Panc1 (cell line): ENCODE measurements at regions not wholly inside any gene's neighbourhood (a gene's known extent, or its start where the extent isn't known, plus 50 kb on each side); places are given as distances from the start of the nearest gene placed in this dataset.
"Not testable (repeated sequence)": the region's sequence is repeated elsewhere in the genome, so short reads cannot be mapped to it uniquely, and the experiment has no call there.

Experiments used
- ATAC-seq: fragments of 200-7000 bp; cut with Tn5 transposase; 2 replicates; pipeline ENCODE4 v1.9.1; 2020; ENCODE audit warnings: mild to moderate bottlenecking, moderate library complexity
- BruUV-seq: library from RNA; stranded (reverse); fragments of 400-500 nt; replicated peaks from 2 replicates; lab custom pipeline; 2021; lab: Mats Ljungman, UMichigan
- CTCF ChIA-PET: fragments of 300-600 bp; sonication (Branson Sonifier 250); formaldehyde crosslinking; loops from one replicate; lab custom pipeline; 2022; ENCODE audit warnings: antibody characterized with exemption; lab: Charles Lee
- POLR2A ChIA-PET: fragments of 300-600 bp; sonication (Branson Sonifier 250); formaldehyde crosslinking; loops from one replicate; lab custom pipeline; 2022; ENCODE audit warnings: antibody characterized with exemption; lab: Charles Lee
- DNase-seq: peaks from one replicate; pipeline ENCODE4 v3.0.0-alpha.2; 2010; ENCODE audit warnings: low read depth, low spot score
- H3K27ac ChIP-seq: 2 replicates; pipeline ENCODE4 v1.5.1; 2011; ENCODE audit warnings: mild to moderate bottlenecking, low read length, inconsistent platforms
- H3K27me3 ChIP-seq: fragments of 200-500 bp; sonication (Bioruptor generic); 2 replicates; pipeline ENCODE4 v1.6.0; 2014; ENCODE audit warnings: low read length, inconsistent platforms; ENCODE audit not compliant: control insufficient read depth, insufficient read depth
- H3K36me3 ChIP-seq: fragments of 200-500 bp; sonication (Bioruptor generic); 2 replicates; pipeline ENCODE4 v1.5.1; 2014; ENCODE audit warnings: inconsistent platforms, mild to moderate bottlenecking, low read length, moderate library complexity; ENCODE audit not compliant: control insufficient read depth, insufficient read depth
- H3K4me1 ChIP-seq: 2 replicates; pipeline ENCODE4 v1.5.1; 2011; ENCODE audit warnings: inconsistent platforms, mild to moderate bottlenecking, low read length, moderate library complexity; ENCODE audit not compliant: control insufficient read depth, insufficient read depth
- H3K4me3 ChIP-seq, 2 experiments: 2 replicates each; pipeline ENCODE4 v1.5.1; 2011 to 2012; ENCODE audit warnings: low read depth in 2 of 2, low read length in 2 of 2, mild to moderate bottlenecking in 2 of 2, inconsistent platforms in 1 of 2, moderate library complexity in 1 of 2
- H3K9me3 ChIP-seq: fragments of 200-500 bp; sonication (Bioruptor generic); 2 replicates; pipeline ENCODE4 v1.5.1; 2014; ENCODE audit warnings: low read depth, mild to moderate bottlenecking, inconsistent platforms, low read length, moderate library complexity; ENCODE audit not compliant: control insufficient read depth, insufficient read depth
- POLR2AphosphoS5 ChIP-seq: IDR thresholded peaks from 2 replicates; pipeline ENCODE4 v1.6.1; 2012; ENCODE audit warnings: mild to moderate bottlenecking, low read depth, low read length, moderate library complexity
- SIN3A ChIP-seq: IDR thresholded peaks from 2 replicates; pipeline ENCODE4 v1.6.1; 2012; ENCODE audit warnings: low read depth, mild to moderate bottlenecking, low read length, moderate library complexity, borderline replicate concordance; ENCODE audit not compliant: insufficient read depth
- TCF7L2 ChIP-seq: IDR thresholded peaks from 2 replicates; pipeline ENCODE4 v1.6.1; 2011; ENCODE audit warnings: mild to moderate bottlenecking, low read depth, low read length, inconsistent platforms
- in situ Hi-C: cut with HindIII; loops from 2 replicates; pipeline ENCODE4 v1.10.0; 2016; ENCODE audit warnings: low sequenced_read_pairs, low pct_unique_long_range_greater_than_20kb
- intact Hi-C: fragments of 100-400 bp; cut with micrococcal nuclease; formaldehyde crosslinking; loops from one replicate; pipeline ENCODE4 v1.10.0; 2022; ENCODE audit not compliant: unreplicated experiment
- TF ChIP-seq, protein P1 (sequence below), 2 experiments: IDR thresholded peaks; 2 replicates each; pipeline ENCODE4 v1.6.1; 2011 to 2012; ENCODE audit warnings: low read depth in 2 of 2, control low read depth in 1 of 2, low read length in 1 of 2, mild to moderate bottlenecking in 1 of 2, moderate library complexity in 1 of 2; ENCODE audit not compliant: insufficient read depth in 1 of 2
- TF ChIP-seq, protein P2 (sequence below): fragments of 450-650 bp; IDR thresholded peaks from 2 replicates; pipeline ENCODE4 v1.5.1; 2017; ENCODE audit warnings: mild to moderate bottlenecking

DNA sequence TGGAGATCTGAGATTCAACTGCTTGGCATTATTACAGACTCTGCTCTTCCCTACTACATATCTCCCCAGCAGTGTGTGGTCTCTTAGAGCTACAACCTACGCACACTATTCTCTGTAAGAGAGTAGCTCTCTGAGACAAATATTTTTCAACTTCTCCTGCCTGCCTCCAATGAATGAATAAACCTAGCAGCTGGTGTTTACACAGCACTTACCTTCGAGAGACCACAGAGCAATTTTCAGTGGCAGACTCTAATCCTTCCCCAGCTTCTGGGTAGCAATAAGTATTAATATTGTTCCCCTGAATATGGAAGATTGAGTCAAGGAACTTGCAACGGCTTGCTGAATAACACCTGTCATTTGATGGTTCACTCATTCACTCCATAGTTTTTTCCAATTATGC, 350.9 kb upstream of the SPAG17 start:
- TF ChIP-seq SIN3A (no peak), POLR2AphosphoS5 (no peak), TCF7L2 (no peak)
- TF ChIP-seq, protein P1, sequence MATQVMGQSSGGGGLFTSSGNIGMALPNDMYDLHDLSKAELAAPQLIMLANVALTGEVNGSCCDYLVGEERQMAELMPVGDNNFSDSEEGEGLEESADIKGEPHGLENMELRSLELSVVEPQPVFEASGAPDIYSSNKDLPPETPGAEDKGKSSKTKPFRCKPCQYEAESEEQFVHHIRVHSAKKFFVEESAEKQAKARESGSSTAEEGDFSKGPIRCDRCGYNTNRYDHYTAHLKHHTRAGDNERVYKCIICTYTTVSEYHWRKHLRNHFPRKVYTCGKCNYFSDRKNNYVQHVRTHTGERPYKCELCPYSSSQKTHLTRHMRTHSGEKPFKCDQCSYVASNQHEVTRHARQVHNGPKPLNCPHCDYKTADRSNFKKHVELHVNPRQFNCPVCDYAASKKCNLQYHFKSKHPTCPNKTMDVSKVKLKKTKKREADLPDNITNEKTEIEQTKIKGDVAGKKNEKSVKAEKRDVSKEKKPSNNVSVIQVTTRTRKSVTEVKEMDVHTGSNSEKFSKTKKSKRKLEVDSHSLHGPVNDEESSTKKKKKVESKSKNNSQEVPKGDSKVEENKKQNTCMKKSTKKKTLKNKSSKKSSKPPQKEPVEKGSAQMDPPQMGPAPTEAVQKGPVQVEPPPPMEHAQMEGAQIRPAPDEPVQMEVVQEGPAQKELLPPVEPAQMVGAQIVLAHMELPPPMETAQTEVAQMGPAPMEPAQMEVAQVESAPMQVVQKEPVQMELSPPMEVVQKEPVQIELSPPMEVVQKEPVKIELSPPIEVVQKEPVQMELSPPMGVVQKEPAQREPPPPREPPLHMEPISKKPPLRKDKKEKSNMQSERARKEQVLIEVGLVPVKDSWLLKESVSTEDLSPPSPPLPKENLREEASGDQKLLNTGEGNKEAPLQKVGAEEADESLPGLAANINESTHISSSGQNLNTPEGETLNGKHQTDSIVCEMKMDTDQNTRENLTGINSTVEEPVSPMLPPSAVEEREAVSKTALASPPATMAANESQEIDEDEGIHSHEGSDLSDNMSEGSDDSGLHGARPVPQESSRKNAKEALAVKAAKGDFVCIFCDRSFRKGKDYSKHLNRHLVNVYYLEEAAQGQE (IDR thresholded peaks at IDR 0.05; ENCODE audit: insufficient read depth in 1 of 2, low read depth in 2 of 2, low read length in 1 of 2): no peak
- TF ChIP-seq, protein P2, sequence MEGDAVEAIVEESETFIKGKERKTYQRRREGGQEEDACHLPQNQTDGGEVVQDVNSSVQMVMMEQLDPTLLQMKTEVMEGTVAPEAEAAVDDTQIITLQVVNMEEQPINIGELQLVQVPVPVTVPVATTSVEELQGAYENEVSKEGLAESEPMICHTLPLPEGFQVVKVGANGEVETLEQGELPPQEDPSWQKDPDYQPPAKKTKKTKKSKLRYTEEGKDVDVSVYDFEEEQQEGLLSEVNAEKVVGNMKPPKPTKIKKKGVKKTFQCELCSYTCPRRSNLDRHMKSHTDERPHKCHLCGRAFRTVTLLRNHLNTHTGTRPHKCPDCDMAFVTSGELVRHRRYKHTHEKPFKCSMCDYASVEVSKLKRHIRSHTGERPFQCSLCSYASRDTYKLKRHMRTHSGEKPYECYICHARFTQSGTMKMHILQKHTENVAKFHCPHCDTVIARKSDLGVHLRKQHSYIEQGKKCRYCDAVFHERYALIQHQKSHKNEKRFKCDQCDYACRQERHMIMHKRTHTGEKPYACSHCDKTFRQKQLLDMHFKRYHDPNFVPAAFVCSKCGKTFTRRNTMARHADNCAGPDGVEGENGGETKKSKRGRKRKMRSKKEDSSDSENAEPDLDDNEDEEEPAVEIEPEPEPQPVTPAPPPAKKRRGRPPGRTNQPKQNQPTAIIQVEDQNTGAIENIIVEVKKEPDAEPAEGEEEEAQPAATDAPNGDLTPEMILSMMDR: no peak
- CTCF ChIA-PET: no interaction called here

DNA sequence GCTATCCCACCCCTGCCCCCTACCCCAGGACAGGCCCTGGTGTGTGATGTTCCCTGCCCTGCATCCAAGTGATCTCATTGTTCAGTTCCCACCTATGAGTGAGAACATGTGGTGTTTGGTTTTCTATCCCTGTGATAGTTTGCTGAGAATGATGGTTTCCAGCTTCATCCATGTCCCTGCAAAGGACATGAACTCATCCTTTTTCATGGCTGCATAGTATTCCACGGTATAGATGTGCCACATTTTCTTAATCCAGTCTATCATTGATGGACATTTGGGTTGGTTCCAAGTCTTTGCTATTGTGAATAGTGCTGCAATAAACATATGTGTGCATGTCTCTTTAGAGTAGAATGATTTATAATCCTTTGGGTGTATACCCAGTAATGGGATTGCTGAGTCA, 326.9 kb upstream of the SPAG17 start:
- H3K27me3 ChIP-seq, H3K4me1 ChIP-seq, H3K9me3 ChIP-seq, DNase-seq, CTCF ChIA-PET, H3K27ac ChIP-seq, BruUV-seq, intact Hi-C loops, ATAC-seq, H3K36me3 ChIP-seq, H3K4me3 ChIP-seq, in situ Hi-C loops, POLR2A ChIA-PET: not testable (repeated sequence)

More for the DNA sequence above, 350.9 kb upstream of the SPAG17 start:
- in situ Hi-C loops (no loop called here), intact Hi-C loops (no loop called here)
- Histone ChIP-seq H3K4me1 (no peaks in the 10 kb centered on the region), H3K27me3 (no peaks in the 10 kb centered on the region), H3K27ac (no peak overlapping the region), H3K9me3 (no peaks in the 10 kb centered on the region), H3K4me3 (no peak overlapping the region), H3K36me3 (no peaks in the 10 kb centered on the region)
- DNase-seq (no peak), ATAC-seq (no peak)
- POLR2A ChIA-PET: no interaction called here
- BruUV-seq: no TSS peak

DNA sequence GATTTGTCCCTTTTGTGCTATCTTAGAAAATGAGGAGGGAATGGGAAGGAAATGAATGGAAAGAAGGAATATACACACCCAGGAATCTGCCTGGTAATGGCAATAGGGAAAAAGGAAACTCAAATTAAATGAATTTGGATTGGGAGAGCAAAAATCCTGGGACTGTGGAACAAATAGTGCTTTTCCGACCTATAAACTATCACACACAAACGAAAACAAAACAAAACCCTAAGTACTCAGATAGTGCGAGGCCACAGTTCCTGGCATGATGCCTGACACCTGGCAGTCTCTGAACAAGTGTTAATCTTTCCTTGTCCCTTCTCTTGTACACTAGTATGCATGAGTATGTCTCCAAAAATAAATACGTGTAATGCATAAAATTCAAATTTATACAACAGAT, 319.8 kb upstream of the SPAG17 start:
- H3K4me3 ChIP-seq: no peak overlapping the region
- no TSS peak for BruUV-seq
- ATAC-seq: no peak
- no peak overlapping the region for H3K27ac ChIP-seq
- H3K9me3 ChIP-seq: no peaks in the 10 kb centered on the region
- CTCF ChIA-PET: no interaction called here
- intact Hi-C loops: no loop called here
- no peak for TF ChIP-seq POLR2AphosphoS5
- no peak for TF ChIP-seq SIN3A
- TF ChIP-seq, protein P1 (IDR thresholded peaks at IDR 0.05; ENCODE audit: insufficient read depth in 1 of 2, low read depth in 2 of 2, low read length in 1 of 2): no peak
- TF ChIP-seq, protein P2: no peak
- TF ChIP-seq TCF7L2: no peak
- in situ Hi-C loops: no loop called here
- DNase-seq: no peak
- POLR2A ChIA-PET: no interaction called here
- no peaks in the 10 kb centered on the region for H3K36me3 ChIP-seq
- no peaks in the 10 kb centered on the region for H3K4me1 ChIP-seq
- H3K27me3 ChIP-seq: no peaks in the 10 kb centered on the region
